ENCODE measurements at regions not wholly inside any gene's neighbourhood (a gene's known extent, or its start where the extent isn't known, plus 50 kb on each side); places are given as distances from the start of the nearest gene placed in this dataset.
"Not testable (repeated sequence)": the region's sequence is repeated elsewhere in the genome, so short reads cannot be mapped to it uniquely, and the experiment has no call there.

DNA sequence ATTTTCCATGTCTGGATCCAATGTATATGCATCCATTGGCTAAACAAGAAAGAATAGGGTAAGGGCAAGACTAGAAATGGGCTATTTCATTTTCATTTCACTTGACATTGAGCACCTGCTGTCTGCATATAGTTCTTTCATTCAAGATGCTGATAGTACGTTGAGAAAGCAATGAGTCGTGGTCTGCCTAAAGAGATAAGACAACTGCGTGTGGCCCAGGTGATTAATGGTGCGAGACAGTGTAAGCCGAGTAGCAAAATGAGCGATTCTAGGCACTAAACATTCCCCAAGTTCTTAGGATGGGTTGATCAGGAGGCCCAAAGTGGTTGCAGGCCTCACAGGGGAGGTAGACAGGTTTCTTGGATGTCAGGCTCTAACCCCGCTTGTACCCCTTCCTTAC, 235.4 kb downstream of the PDCD6IP start:
- in situ Hi-C loops (cut with HindIII; ENCODE audit: low pct_unique_long_range_greater_than_20kb, low sequenced_read_pairs) = no loop called here
- no peak for DNase-seq (ENCODE audit: low read depth)

DNA sequence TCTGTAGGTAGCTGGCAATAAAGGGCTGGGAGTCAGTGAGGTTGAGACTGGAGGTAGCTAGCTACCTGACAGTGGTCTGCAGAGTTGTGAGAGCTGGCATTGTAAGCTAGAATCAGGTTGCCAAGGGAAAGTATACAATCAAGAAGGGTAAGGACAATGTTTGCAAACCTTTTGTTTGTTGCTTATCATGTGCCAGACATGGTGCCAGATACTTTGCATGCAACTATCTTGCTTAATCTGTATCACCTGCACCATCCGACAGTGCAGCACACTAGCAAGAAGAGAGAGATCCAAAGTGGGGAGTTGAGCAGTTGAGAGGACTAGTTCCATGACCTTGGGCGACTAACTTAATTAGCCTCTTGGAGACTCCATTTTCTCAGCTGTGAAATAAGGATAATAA, 236.4 kb downstream of the PDCD6IP start:
- in situ Hi-C loops (cut with HindIII; ENCODE audit: low pct_unique_long_range_greater_than_20kb, low sequenced_read_pairs) = no loop called here
- DNase-seq (ENCODE audit: low read depth) = no peak

DNA sequence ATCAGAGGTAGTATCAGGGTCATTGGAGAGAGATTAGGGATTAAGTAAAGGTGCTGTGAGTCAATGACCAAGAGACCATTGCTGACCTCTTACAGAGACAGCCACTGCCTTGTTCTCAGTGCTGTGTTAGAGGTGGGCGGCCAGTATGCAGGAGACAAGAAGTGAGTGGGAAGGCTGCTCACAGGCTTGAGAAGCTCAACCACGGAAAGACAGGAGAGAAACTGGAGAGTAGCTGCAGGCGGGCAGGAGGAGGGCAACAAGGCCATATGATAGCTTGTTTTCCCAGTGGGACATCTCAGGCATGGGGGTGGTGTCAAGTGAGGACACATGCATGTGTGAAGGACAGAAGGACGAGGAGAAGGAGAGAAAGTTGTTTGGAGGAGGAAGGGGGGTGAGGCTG, 237.3 kb downstream of the PDCD6IP start:
- in situ Hi-C loops (cut with HindIII; ENCODE audit: low pct_unique_long_range_greater_than_20kb, low sequenced_read_pairs) = no loop called here

DNA sequence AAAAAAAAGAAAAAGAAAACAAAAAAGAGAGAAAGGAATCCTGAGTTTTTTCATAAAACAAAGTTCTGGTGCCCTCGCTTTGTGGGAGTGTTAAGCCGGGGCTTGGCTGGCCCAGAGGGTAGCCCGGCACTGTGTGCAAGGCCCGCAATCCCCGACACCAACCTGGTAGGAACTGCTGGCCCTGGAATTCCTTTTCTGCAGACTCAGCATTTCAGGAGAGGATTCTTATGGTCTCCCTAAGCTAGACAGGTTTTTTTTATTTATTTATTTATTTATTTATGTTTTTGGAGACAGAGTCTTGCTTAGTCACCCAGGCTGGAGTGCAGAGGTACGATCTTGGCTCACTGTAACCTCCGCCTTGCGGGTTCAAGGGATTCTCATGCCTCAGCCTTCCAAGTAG, 238.8 kb downstream of the PDCD6IP start:
- in situ Hi-C loops (cut with HindIII; ENCODE audit: low pct_unique_long_range_greater_than_20kb, low sequenced_read_pairs) = no loop called here

More for the DNA sequence above, 237.3 kb downstream of the PDCD6IP start:
- DNase-seq (ENCODE audit: low read depth) = no peak

DNA sequence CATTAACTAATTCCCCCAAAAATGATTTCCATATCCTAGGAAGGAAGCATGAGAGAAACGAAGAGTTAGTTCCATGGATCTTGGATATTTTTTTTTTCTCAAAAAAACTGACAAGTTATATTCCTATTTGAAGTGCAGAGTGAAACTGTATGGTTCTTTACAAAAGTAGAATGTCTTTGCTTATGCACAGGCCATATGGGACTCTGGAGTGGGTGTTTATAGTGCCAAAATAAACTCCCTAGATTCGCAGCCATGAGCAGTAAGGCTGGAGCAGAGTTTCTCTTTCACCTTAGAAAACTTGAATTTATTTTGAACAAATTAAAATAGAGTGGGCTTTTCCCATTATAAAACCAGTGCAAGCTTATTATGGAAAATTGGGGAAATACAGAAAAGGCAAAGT, 239.7 kb downstream of the PDCD6IP start:
- in situ Hi-C loops (cut with HindIII; ENCODE audit: low pct_unique_long_range_greater_than_20kb, low sequenced_read_pairs) = no loop called here
- no peak for DNase-seq (ENCODE audit: low read depth)

More for the DNA sequence above, 238.8 kb downstream of the PDCD6IP start:
- DNase-seq (ENCODE audit: low read depth) = no peak

DNA sequence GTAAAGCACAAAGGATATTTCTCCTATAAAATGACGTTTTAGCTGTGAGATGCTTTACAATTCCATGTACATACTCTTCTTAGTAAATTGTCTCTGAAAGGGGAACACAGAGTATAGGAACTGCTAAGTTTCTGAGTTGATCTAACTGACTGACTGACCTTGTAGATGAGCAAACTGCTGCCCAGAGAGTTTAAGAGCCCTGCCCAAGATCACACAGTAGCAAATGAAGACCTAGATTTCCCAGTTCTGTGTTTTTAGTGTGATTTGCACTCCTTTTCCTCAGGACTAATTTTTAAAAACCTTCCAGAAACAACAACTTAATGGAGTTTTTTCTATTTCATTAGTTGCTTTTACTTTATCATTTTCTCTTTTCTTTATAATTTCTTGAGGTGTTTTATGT, 247.7 kb downstream of the PDCD6IP start:
- DNase-seq (ENCODE audit: low read depth) = no peak
- in situ Hi-C loops (cut with HindIII; ENCODE audit: low pct_unique_long_range_greater_than_20kb, low sequenced_read_pairs) = no loop called here

DNA sequence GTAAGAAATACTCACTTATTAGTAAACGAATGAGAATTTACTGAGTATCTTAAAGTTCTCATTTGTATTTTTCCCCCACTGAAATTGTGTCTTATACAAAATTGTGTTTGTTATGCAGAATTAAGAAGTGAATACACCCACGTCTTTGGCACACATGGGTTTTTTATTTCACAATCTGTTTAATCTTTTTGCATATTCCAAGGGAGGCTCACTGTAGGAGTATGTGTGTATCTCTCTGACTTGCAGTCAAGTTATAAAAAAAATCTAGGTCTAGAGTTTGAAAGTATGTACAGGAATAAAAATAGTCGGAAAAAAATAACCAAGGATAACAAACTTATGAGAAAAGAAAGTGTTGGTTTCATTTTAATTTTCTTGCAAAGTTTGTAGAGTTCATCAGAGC, 255.2 kb downstream of the PDCD6IP start:
- DNase-seq (ENCODE audit: low read depth) = no peak
- in situ Hi-C loops (cut with HindIII; ENCODE audit: low pct_unique_long_range_greater_than_20kb, low sequenced_read_pairs) = no loop called here

DNA sequence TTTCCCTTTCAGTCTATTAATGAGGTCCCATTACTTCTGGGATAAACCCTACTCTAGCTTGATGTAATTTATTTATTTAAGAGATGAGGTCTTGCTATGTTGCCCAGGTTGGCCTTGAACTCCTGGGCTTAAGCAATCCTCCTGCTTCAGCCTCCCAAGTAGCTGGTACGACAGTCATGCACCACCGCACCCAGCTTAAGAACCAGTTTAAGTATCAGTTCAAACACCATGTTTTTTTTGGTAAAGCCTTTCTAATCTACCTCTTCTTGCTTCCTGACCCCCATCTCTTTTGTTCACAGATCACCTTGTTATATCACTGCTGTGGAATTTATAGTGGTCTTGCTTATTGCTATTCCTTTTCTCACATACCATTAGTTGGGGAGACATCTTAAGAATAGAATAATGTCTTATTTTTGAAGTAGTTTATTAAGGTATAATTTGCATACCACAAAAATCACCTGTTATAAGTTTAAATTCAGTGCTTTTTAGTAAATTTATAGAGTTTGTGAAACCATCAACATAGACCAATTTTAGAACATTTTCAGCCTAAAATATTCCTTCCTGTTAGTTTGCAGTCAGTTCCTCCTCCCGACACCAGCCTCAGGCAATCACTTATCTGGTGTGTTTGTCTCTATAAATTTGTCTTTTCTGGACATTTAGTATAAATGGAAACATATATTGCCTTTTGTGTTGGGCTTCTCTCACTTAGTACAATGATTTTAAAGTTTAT, 257.9 kb downstream of the PDCD6IP start:
- in situ Hi-C loops (cut with HindIII; ENCODE audit: low pct_unique_long_range_greater_than_20kb, low sequenced_read_pairs) = no loop called here
- DNase-seq (ENCODE audit: low read depth) = peak; percentile 27

DNA sequence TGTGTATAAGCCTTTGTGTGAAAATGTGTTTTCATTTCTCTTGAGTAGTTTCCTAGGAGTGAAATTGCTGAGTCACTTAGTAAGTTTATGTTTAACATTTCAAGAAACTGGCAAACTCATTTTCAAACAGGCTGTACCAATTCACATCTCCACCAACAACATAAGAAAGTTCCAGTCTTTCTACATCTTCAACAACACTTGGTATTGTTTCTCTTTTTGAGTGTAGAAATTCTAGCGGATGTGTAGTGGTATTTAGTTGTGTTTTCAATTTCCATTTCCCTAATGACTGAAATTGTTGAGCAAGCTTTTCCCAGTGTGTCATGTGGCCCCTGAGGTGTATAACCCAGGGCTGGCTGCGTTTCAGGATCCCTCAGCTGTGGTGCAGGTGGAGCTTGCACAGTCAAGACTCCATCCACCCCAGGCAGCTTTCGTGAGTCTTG, 258.5 kb downstream of the PDCD6IP start:
- in situ Hi-C loops (cut with HindIII; ENCODE audit: low pct_unique_long_range_greater_than_20kb, low sequenced_read_pairs) = no loop called here
- peak; percentile 66 for DNase-seq (ENCODE audit: low read depth)

DNA sequence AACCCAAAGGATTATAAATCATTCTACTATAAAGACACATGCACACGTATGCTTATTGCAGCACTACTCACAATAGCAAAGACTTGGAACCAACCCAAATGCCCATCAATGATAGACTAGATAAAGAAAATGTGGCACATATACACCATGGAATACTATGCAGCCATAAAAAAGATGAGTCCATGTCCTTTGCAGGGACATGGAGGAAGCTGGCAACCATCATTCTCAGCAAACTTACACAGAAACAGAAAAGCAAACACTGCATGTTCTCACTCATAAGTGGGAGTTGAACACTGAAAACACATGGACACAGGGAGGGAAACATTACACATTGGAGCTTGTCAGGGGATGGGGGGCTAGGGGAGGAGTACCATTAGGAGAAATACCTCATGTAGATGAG, 262.6 kb downstream of the PDCD6IP start:
- DNase-seq (ENCODE audit: low read depth); in situ Hi-C loops (cut with HindIII; ENCODE audit: low pct_unique_long_range_greater_than_20kb, low sequenced_read_pairs): not testable (repeated sequence)

DNA sequence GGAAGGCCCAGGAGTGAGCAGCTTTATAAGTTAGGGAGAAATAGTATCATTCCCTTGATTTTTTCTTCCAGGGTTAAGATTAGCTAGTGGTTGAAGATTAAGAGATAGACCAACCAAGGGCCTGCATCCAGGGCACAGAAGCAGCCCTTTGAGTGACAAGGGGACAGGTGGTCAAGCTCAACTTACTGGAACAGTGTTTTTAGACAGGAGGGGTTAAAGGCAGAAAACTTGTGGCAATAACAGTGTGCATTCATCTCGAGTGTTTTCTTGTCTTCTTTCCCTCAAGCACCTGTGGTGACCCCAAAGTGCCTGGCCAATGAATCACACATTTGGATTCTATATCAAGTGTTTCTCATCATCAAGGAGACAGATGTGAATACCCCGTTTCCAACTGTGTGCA, 267.5 kb downstream of the PDCD6IP start:
- in situ Hi-C loops (cut with HindIII; ENCODE audit: low pct_unique_long_range_greater_than_20kb, low sequenced_read_pairs) = no loop called here

DNA sequence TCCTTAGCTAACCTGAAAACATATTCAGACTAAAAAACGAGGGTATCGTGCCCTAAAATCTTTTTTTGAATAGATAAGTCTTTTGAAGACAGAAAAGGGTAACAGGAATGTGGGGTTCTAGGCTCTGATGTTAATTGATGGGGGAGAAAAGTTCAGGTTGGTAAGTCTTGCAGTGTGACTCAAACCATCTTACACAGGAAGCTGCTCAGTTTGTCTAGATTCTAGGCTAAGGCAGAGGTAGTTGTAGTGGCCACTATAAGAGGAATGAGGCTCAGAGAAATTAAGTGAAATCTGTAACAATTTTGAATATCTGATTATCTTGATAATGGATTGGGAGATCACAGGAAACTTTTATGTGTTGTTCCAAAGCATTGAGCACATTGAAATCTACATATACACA, 267.9 kb downstream of the PDCD6IP start:
- no peak for DNase-seq (ENCODE audit: low read depth)
- in situ Hi-C loops (cut with HindIII; ENCODE audit: low pct_unique_long_range_greater_than_20kb, low sequenced_read_pairs) = no loop called here

More for the DNA sequence above, 267.5 kb downstream of the PDCD6IP start:
- DNase-seq (ENCODE audit: low read depth) = no peak

DNA sequence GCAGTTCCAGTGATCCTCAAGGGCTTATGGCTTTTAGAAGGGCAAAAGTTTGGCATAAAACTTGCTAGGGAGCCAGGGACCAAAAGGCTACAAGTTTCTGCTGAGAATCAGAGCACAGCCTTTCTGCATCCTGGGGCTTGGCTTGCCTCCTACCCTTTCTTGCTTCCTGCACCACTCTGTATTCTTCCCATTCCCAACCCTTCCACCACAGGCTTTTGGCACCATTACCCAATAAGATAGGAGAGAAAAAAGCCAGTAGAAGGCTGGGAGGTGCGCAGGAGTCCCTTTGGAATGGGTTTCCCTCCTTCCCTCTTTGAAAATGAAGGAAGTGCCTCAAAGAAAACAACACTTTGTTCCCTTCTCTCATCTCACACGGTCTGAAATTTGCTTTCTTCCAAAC, 268.6 kb downstream of the PDCD6IP start:
- in situ Hi-C loops (cut with HindIII; ENCODE audit: low pct_unique_long_range_greater_than_20kb, low sequenced_read_pairs) = no loop called here
- no peak for DNase-seq (ENCODE audit: low read depth)

DNA sequence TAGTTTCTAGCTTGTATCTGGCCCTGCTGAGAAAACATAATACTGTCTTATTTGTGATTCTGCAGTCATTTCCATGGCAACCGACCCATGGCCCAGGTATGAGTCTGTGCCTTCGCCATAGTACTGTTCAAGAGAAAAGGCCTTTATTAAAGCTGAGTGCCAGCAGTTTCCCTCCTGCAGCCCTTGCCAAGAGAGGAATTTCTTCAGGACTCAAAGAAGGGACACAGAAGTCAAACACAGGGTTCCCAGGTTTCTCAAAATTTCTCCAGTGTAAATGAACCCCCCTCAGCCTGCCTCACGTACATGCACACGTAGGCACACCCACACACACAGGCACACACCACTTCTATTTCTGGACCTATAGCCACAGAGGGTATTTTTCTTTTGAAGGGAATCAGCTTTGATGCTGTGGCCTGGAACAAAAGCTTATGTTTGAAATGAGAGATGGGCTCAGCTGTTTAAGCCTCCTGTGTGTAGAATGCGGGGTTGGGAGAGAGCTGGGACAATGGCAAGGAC, 269.2 kb downstream of the PDCD6IP start:
- in situ Hi-C loops (cut with HindIII; ENCODE audit: low pct_unique_long_range_greater_than_20kb, low sequenced_read_pairs) = no loop called here
- DNase-seq (ENCODE audit: low read depth) = no peak

DNA sequence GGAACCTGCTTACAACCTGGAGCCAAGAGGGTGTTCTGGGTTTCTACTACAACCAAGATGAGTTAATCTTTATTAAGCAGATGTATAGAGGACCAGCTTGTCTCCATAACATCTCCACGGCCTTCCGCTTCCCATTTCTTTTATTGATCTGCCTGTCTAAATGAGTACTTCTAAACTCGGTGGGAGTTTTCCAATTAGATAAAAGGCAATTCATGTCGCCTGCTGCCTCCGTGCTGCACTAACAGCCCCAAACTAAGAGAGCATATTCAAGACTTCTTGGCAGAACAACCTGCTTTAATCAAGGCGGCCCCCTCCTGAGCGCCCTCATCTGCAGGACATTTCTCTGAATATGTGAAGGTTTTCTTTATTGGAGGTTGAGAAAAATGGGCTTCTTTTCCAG, 270.1 kb downstream of the PDCD6IP start:
- DNase-seq (ENCODE audit: low read depth) = no peak

DNA sequence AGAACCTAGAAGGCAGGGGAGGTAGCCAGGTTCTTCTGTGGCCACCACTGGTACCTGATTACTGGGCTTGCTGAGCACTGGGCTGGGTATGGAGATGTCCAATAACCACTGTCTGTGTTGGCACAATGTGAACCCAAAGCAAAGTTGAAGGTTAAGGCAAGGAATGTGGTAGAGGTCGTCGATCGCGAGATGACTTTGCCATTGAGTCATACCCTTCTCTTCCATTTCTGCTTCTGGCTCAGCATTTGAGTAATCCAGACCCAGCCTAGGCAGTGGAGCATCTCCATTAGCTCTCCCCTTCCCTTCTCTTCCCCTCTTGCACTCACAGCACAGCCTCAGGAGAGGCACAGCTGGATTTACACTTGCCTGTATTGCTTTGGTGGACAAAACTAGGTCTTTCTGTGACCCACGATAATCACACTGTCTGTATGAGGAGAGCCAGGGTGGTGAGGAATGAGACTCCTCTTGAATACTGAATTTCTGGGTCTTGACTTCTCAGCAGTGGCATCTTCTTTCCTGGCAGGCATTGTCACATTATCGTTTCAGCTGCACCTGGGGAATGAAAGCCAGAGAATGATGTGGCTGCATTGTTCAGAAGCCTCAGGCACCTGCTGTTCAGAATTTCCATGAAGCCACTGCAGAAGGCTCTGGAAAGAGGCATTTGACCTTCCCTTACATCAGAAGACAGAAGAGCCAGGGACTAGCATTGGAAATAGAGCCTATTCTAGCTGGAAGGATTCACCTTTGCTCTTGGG, 272.6 kb downstream of the PDCD6IP start:
- in situ Hi-C loops (cut with HindIII; ENCODE audit: low pct_unique_long_range_greater_than_20kb, low sequenced_read_pairs) = no loop called here
- DNase-seq (ENCODE audit: low read depth) = no peak

More for the DNA sequence above, 270.1 kb downstream of the PDCD6IP start:
- in situ Hi-C loops (cut with HindIII; ENCODE audit: low pct_unique_long_range_greater_than_20kb, low sequenced_read_pairs) = no loop called here

DNA sequence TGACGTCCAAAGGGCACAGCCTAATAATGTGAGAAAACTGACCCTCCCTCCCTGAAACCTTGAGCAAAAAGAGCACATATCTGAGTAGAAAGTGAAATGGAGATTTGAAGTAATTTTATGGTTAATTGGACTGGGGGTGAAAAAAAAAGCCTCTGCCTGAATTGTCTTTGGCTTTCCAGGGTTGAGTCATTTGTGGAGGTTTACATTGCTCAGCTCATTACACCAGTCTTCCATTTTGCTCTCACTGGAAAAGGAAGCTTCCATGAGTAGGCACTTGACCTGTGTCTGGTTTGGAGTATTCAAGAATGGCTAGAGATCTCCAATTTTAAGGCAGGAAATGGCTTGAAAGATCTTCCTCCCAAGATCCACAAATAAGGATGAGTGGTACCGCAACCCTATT, 273.9 kb downstream of the PDCD6IP start:
- in situ Hi-C loops (cut with HindIII; ENCODE audit: low pct_unique_long_range_greater_than_20kb, low sequenced_read_pairs) = no loop called here
- DNase-seq (ENCODE audit: low read depth) = no peak

DNA sequence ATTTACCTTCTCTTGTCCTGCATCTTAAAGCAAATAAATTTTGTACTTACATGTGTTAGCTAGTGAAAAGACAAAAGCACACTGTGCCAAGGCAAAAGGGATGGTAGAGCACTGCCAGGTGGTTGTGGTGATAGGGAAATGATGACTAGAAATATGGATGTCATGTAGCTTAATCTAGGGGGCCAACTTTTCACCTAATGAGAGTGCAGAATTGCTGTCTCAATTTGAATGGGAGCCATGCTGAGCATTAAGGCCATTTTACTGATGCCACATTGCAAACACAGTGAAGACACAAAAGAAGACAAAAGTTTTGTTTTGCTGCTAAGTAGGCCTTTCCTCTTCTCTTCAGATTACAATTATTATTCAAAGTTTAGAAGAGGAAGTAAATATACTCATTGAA, 274.7 kb downstream of the PDCD6IP start:
- no peak for DNase-seq (ENCODE audit: low read depth)
- in situ Hi-C loops (cut with HindIII; ENCODE audit: low pct_unique_long_range_greater_than_20kb, low sequenced_read_pairs) = no loop called here

DNA sequence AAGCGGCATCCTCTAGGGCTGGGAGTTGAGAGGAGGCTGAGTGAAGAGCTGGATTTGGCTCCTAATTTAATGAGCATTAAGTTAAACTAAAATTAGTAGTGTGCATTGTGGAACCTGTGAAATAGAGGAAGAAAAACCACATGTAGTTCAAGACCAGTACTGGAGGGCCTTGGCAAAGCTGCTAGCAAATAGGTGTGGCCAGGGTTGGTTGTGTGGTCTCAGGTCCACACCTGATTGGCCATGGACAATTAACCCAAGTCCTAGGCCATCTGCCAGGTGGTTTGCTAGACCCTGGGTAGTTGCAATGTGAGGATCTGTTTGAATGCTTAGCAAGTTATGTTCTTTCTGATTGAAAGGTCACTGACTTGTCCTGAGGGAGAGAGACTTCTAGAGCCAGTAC, 275.5 kb downstream of the PDCD6IP start:
- DNase-seq (ENCODE audit: low read depth) = no peak
- in situ Hi-C loops (cut with HindIII; ENCODE audit: low pct_unique_long_range_greater_than_20kb, low sequenced_read_pairs) = no loop called here
